OCI-LY1 (cell line): ENCODE measurements at regions not wholly inside any gene's neighbourhood (a gene's known extent, or its start where the extent isn't known, plus 50 kb on each side); places are given as distances from the start of the nearest gene placed in this dataset.

Experiments used
- H2AFZ ChIP-seq: fragments of 200-600 bp; sonication (generic), shearing (Covaris generic); 2 replicates; pipeline ENCODE4 v1.6.0; 2014; ENCODE audit warnings: antibody characterized with exemption, mild to moderate bottlenecking, low read length
- H3F3A ChIP-seq: fragments of 200-600 bp; sonication (generic), shearing (Covaris generic); 2 replicates; pipeline ENCODE4 v1.6.0; 2014; ENCODE audit warnings: mild to moderate bottlenecking, antibody characterized with exemption, low read length, moderate library complexity; ENCODE audit not compliant: insufficient read depth
- H3K27ac ChIP-seq: fragments of 200-600 bp; sonication (generic); 2 replicates; pipeline ENCODE4 v1.5.1; 2014; ENCODE audit warnings: low read length, mixed run types, mild to moderate bottlenecking, low read depth; ENCODE audit not compliant: poor library complexity, severe bottlenecking
- H3K27me3 ChIP-seq: fragments of 200-600 bp; sonication (generic); 2 replicates; pipeline ENCODE4 v1.6.0; 2014; ENCODE audit warnings: antibody characterized with exemption, mild to moderate bottlenecking, low read length, moderate library complexity; ENCODE audit not compliant: insufficient read depth
- H3K36me3 ChIP-seq: fragments of 200-600 bp; sonication (generic); 2 replicates; pipeline ENCODE4 v1.6.1; 2014; ENCODE audit warnings: mild to moderate bottlenecking, antibody characterized with exemption, low read length, moderate library complexity, mixed read lengths; ENCODE audit not compliant: insufficient read depth
- H3K4me1 ChIP-seq: fragments of 200-600 bp; sonication (generic); 2 replicates; pipeline ENCODE4 v1.5.1; 2014; ENCODE audit warnings: mild to moderate bottlenecking, low read length, moderate library complexity; ENCODE audit not compliant: insufficient read depth, severe bottlenecking
- H3K4me2 ChIP-seq: fragments of 200-600 bp; sonication (generic), shearing (Covaris generic); 2 replicates; pipeline ENCODE4 v1.6.1; 2014; ENCODE audit warnings: low read length
- H3K4me3 ChIP-seq: fragments of 200-600 bp; sonication (generic); 2 replicates; pipeline ENCODE4 v1.5.1; 2014; ENCODE audit warnings: low read length, low read depth, mild to moderate bottlenecking, mixed read lengths; ENCODE audit not compliant: poor library complexity, severe bottlenecking
- H3K79me2 ChIP-seq: fragments of 200-600 bp; shearing (Covaris generic); 2 replicates; pipeline ENCODE4 v1.6.1; 2016; ENCODE audit warnings: mixed run types, low read length, mixed read lengths; ENCODE audit not compliant: insufficient read depth
- H3K9ac ChIP-seq: fragments of 200-600 bp; sonication (generic), shearing (Covaris generic); 2 replicates; pipeline ENCODE4 v1.6.1; 2014; ENCODE audit warnings: mild to moderate bottlenecking, low read length, mixed read lengths
- H3K9me2 ChIP-seq: fragments of 200-600 bp; sonication (generic), shearing (Covaris generic); 2 replicates; pipeline ENCODE4 v1.6.1; 2014; ENCODE audit warnings: low read depth, mild to moderate bottlenecking, low read length, mixed read lengths
- H3K9me3 ChIP-seq: fragments of 200-600 bp; shearing (Covaris generic); 2 replicates; pipeline ENCODE4 v1.6.1; 2014; ENCODE audit warnings: low read length, mixed read lengths
- H4K20me1 ChIP-seq: fragments of 200-600 bp; sonication (generic), shearing (Covaris generic); 2 replicates; pipeline ENCODE4 v1.6.0; 2016; ENCODE audit warnings: mild to moderate bottlenecking, low read length; ENCODE audit not compliant: insufficient read depth
- CTCF ChIP-seq: fragments of 200-600 bp; sonication (generic), shearing (Covaris generic); IDR thresholded peaks from 2 replicates; pipeline ENCODE4 v1.5.1; 2017; ENCODE audit warnings: mild to moderate bottlenecking, antibody characterized with exemption, low read length, moderate library complexity, mixed read lengths
- EZH2 ChIP-seq: fragments of 200-600 bp; sonication (generic), shearing (Covaris generic); IDR thresholded peaks from 2 replicates; pipeline ENCODE4 v1.8.0; 2017; ENCODE audit warnings: borderline replicate concordance, mixed run types, mild to moderate bottlenecking, antibody characterized with exemption, low read length, moderate library complexity, mixed read lengths

GRCh38 chr11:15446929-15447328 is 332.2 kb downstream of the INSC start:
- Histone ChIP-seq H3K79me2 (no peaks in the 10 kb centered on the region), H3K9me2 (no peaks in the 10 kb centered on the region), H4K20me1 (no peaks in the 10 kb centered on the region), H3K4me2 (no peak overlapping the region), H2AFZ (no peak overlapping the region), H3K9ac (no peak overlapping the region), H3K9me3 (no peaks in the 10 kb centered on the region), H3K4me1 (no peaks in the 10 kb centered on the region), H3K27ac (no peak overlapping the region), H3F3A (no peaks in the 10 kb centered on the region), H3K4me3 (no peak overlapping the region), H3K27me3 (no peaks in the 10 kb centered on the region), H3K36me3 (no peaks in the 10 kb centered on the region)
- TF ChIP-seq CTCF (no peak), EZH2 (no peak)

- Histone ChIP-seq H3K27me3 (no peaks in the 10 kb centered on the region), H3K9ac (no peak overlapping the region), H3K9me2 (no peaks in the 10 kb centered on the region), H2AFZ (no peak overlapping the region), H3K79me2 (no peaks in the 10 kb centered on the region), H3K36me3 (no peaks in the 10 kb centered on the region), H3K27ac (no peak overlapping the region), H3K9me3 (no peaks in the 10 kb centered on the region), H4K20me1 (no peaks in the 10 kb centered on the region), H3K4me3 (no peak overlapping the region), H3F3A (no peaks in the 10 kb centered on the region), H3K4me1 (no peaks in the 10 kb centered on the region), H3K4me2 (no peak overlapping the region)
- TF ChIP-seq EZH2: no peak
- TF ChIP-seq CTCF: no peak
Measured at GRCh38 chr11:15451713-15452112, 337.0 kb downstream of the INSC start.

- no peaks in the 10 kb centered on the region for H3K27me3 ChIP-seq
- no peaks in the 10 kb centered on the region for H3K9me3 ChIP-seq
- H4K20me1 ChIP-seq: no peaks in the 10 kb centered on the region
- H2AFZ ChIP-seq: no peak overlapping the region
- H3K27ac ChIP-seq: no peak overlapping the region
- H3K4me1 ChIP-seq: no peaks in the 10 kb centered on the region
- no peak for TF ChIP-seq CTCF
- TF ChIP-seq EZH2: no peak
- H3K9me2 ChIP-seq: no peaks in the 10 kb centered on the region
- no peak overlapping the region for H3K4me2 ChIP-seq
- no peak overlapping the region for H3K4me3 ChIP-seq
- H3K79me2 ChIP-seq: no peaks in the 10 kb centered on the region
- H3K36me3 ChIP-seq: no peaks in the 10 kb centered on the region
- no peaks in the 10 kb centered on the region for H3F3A ChIP-seq
- H3K9ac ChIP-seq: no peak overlapping the region
Measured at GRCh38 chr11:15453211-15453765, 338.6 kb downstream of the INSC start.
